ENCODE measurements at regions not wholly inside any gene's neighbourhood (a gene's known extent, or its start where the extent isn't known, plus 50 kb on each side); places are given as distances from the start of the nearest gene placed in this dataset.

DNA sequence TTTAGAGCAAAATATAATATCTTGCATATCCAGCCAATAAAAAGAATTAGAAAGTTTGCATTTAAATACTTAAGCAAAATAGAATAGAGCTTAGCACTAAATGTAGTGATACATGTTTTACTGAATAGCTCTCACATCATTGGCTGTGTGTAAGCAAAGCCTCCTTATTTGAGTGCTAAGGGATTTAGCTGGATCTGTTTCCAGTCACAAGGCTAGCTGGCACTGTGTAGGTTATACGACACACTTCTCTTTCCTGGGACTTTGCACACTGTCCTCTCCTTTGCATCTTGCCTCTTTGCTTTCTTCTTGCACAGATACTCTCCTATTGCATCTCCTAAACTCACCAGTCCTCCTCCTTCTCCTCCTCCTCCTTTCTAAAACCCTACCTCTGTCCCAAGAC lies 423.8 kb downstream of the KLF5 start:
- no peak for DNase-seq

GRCh38 chr13:73481886-73482445 lies 423.2 kb downstream of the KLF5 start:
- DNase-seq: no peak

DNA sequence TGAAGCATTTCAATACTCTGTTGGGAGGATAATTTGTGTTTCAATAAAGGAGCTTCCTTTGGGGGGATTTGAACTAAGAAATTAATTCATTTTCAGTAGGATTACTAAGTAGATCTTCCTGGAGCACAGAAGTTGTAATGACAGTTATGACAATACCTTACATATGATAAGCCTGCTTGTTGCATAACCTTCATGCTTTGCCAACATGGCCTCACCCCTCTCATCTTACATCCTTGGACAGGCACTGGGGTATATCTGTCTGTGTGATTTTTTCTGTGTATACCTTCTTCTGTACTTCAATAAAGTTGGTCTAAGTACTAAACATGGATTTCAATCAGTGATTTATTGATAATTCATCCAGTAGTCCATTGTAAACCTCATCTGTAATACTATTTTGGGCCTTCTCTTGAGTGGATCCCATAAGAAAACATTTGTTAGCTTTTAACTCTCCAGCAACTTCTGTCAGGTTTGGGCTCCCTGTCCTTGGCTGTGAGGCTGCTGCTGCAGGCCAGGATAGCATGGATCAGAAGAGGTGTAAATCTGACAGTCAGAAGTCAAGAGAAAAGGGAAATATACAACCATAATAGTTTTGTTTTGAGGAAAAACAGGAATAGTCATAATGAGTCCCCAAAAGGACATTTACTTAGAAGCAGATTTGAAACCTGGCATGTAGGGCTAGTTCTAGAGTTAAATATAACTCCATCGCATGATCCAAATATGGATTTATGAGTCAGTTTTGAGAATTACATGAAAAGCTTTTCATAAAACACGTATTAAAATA lies 422.2 kb downstream of the KLF5 start:
- DNase-seq: no peak

GRCh38 chr13:73479856-73480255 lies 421.1 kb downstream of the KLF5 start:
- DNase-seq: no peak

DNA sequence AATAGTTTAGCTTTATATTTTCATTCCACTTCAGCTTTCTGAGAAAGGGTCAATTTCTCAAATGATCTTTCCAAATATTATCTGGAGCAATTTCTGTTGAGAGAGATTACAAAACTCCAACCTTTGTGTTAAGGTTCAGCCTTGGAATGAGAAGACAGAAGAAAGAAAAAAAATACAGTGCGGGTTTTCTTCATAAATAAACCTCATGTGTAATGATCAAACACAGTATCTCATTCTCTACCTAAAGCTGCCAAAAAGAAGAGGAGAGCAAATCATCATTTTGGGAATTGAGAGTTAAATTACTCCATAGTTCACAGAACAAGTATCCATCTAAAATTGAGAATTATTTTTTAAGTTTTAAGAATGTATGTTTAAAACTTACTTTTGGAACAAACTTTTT lies 420.5 kb downstream of the KLF5 start:
- no peak for DNase-seq

- no peak for DNase-seq
Observed at GRCh38 chr13:73477441-73477840, 418.6 kb downstream of the KLF5 start.

DNA sequence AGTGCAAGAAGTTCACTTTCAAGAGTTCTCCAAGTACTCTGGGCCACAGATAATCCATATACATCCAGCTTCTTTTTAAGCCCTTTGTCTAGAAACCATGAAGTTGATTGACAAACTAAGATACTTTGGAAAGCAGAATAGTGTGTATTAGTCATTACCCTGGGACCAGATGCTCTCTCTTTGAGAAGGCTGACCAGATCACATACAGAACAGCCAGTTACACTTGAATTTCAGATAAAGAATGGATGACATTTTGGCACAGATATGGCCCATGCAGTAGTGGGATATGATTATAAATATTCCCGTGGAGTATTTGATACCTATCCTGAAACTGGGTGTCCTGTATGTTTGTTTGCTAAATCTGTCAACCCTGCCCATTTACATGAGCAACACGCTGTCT lies 414.2 kb downstream of the KLF5 start:
- DNase-seq: no peak

- no peak for DNase-seq
Observed at GRCh38 chr13:73467125-73467524, 408.3 kb downstream of the KLF5 start.

DNA sequence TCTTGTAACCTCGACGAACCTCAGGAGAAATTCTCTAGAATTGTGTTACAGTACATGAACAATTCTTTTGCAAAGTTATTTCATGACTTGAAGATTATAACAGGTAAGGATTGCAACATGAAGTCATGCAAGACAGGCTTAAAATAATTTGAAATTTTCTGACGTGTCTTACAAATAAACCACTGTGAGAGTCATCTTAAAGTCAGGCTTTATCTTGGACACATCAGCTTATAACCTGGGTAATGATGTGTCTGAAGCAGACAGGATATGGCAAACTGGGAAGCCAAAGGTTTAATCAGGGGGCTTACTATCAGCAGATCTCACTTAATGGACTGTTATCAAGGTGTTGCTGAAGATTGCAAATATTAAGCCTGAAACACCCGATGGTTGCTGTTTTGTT lies 407.8 kb downstream of the KLF5 start:
- no peak for DNase-seq

- no peak for DNase-seq
Observed at GRCh38 chr13:73465617-73465971, 406.8 kb downstream of the KLF5 start.

GRCh38 chr13:73464758-73465616 lies 406.2 kb downstream of the KLF5 start:
- DNase-seq: no peak

- DNase-seq: no peak
Observed at GRCh38 chr13:73462241-73462640, 403.4 kb downstream of the KLF5 start.

DNA sequence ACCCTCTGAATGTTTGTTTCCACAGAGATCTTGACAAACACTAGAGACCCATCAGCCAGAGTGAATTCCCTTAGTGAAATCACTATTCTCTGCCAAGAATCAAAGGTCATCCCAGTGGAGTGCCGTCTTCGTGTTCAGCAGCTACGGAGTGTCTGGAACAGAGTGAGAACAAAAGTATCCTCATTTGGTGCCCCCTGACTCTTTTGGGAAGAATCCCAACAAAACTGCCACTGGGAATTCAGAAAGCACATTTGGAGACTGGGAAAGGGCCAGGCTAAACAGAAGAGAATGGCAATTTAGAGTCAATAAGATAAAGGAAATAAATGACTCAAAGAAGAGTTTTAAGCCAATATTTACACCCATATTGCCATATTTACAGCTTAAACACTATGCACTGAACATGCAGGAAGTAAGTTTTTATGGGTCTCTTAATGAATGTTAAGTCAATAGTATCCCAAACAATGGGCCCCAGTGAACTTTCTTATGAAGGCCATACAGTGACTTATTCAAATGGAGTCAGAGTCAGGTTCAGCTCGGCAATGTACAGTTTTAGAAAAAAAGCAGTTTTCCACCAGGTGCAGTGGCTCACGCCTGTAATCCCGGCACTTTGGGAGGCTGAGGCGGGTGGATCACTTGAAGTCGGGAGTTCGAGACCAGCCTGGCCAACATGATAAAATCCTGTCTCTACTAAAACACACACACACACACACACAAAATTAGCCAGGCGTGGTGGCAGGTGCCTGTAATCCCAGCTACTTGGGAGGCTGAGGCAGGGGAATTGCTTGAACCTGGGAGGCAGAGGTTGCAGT lies 392.6 kb downstream of the KLF5 start:
- no peak for DNase-seq

DNA sequence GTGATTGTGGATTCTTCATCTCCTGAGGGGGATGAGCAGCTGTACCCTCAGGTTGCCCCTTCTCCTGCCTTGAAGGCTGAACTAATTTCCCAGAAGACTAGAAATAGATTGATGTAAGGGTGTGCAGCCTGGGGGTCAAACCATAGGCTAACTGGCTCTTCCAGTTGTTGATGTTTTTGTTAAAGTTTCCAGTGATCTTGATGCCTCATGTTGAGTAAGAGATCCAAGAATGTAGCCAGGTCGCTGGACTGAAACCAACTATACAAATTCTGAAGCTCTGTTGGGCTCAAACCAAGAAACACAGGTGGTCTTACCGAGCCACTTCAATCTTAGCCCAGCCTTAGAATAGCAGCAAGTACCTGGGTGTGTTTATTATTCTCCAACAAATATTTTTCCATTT lies 391.8 kb downstream of the KLF5 start:
- DNase-seq: no peak

- no peak for DNase-seq
Observed at GRCh38 chr13:73449252-73449651, 390.4 kb downstream of the KLF5 start.

DNA sequence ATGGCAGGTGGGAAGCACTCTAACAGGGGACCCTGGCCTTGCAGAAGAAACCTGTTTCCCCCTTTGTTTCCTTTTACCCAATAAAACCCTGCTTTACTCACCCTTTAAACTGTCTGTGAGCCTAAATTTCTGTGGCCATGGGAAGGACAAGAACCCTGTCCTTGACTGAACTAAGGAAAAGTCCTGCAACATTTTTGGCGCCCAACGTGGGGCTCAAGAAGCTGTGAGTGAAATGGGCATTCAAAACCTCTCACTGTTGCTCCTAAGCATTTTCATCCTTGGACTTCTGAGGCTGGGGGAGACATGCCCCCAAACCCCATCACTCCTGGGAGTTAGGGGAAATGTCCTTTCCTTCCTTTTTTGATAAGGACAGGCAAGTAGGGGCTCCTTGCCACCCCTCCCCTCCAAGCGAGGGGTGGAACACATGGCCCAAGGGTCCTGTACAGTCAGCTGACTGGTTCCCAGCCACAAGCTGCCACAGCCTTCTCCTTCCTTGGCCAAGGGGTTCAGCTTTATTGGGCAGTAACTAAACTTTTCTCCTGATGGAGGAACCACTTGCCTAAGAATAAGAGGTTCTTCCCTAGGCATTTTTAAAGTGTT lies 381.6 kb downstream of the KLF5 start:
- no peak for DNase-seq

DNA sequence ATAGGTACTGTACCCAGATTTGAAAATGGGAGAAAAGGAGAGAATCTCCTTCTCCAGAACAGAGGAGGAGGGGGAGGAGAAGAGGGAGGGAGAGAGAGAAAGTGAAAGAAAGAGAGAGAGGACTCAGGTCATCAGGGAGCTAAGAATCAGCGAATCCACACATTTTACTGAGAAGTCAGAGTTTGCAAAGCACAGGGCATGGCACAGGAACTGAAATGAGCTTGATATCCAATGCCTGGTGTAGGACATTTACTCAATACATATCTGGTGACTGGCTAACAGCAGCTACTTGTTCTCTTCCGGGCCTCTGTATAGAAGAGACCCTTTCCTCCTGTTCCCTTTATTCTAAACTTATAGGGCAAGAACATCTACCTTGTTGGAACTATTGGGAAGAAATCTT lies 375.1 kb downstream of the KLF5 start:
- DNase-seq: no peak

- no peak for DNase-seq
Observed at GRCh38 chr13:73433458-73433857, 374.7 kb downstream of the KLF5 start.

DNA sequence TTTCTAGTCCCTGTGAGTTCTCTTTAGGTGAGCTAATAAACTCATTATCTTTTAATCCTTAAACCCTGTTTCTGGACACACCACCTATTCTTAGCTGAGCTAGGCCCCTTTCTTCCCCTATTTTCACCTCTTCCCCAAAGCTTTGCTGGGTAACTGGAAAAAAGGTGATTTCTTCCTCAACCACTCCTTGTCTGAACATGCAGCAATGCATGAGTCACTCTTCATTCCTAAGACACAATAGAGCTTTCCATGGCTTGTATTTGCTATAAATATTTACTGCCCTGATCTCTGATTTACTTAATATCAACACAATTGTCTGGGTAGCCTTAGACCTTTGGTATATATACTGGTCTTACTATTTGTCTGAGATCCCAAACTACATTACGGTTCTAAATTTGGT lies 370.9 kb downstream of the KLF5 start:
- DNase-seq: no peak

DNA sequence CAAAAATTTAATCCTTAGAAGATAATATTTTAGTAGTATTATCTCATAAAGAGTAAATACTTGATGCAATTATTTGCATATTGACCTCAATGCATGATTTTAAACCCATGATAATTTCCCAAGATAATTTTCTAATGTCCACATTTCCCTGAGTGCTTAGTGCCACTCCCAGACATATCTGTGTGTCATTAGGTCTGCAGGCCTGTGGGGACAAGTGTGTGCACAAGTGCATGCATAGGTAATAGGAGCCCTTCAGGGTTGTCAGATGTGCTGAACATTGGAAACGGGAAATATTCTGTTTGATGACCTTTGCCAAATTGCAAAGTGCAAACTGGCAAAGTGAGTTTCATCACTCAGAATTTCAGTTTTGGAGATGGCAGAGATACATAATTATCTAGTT lies 369.9 kb downstream of the KLF5 start:
- DNase-seq: no peak

GRCh38 chr13:73428137-73428536 lies 369.3 kb downstream of the KLF5 start:
- no peak for DNase-seq

- no peak for DNase-seq
Observed at GRCh38 chr13:73422973-73423372, 364.2 kb downstream of the KLF5 start.

Data from NCI-H1048 (cell line).